HFFc6 (cell line): ENCODE measurements at regions not wholly inside any gene's neighbourhood (a gene's known extent, or its start where the extent isn't known, plus 50 kb on each side); places are given as distances from the start of the nearest gene placed in this dataset.
A peak's percentile ranks its signal among the peaks of the same experiment; 100 is the strongest.

ENCODE experiments used
- DNase-seq: peaks from one replicate; pipeline ENCODE4 v3.0.0-alpha.2; 2018
- H3K27ac Mint-ChIP-seq: 2 replicates; pipeline ENCODE4 v1.8.0; 2020; ENCODE audit warnings: mild to moderate bottlenecking, mixed read lengths
- H3K27me3 Mint-ChIP-seq: 2 replicates; pipeline ENCODE4 v1.8.0; 2021; ENCODE audit warnings: mild to moderate bottlenecking, moderate library complexity, mixed read lengths; ENCODE audit not compliant: insufficient read depth
- H3K36me3 Mint-ChIP-seq: 2 replicates; pipeline ENCODE4 v1.8.0; 2021; ENCODE audit warnings: low read depth, mixed read lengths
- H3K4me1 Mint-ChIP-seq: 2 replicates; pipeline ENCODE4 v1.8.0; 2020; ENCODE audit warnings: low read depth, mixed read lengths
- H3K4me3 Mint-ChIP-seq: 2 replicates; pipeline ENCODE4 v1.8.0; 2020; ENCODE audit warnings: mild to moderate bottlenecking, moderate library complexity, mixed read lengths
- H3K9me3 Mint-ChIP-seq: 2 replicates; pipeline ENCODE4 v1.8.0; 2020; ENCODE audit warnings: mild to moderate bottlenecking, mixed read lengths
- CTCF ChIP-seq: fragments of 200-600 bp; sonication (generic); IDR thresholded peaks from 2 replicates; pipeline ENCODE4 v1.5.0; 2021; ENCODE audit warnings: antibody characterized with exemption, mild to moderate bottlenecking

GRCh38 chr6:40735521-40735920 lies 148.4 kb upstream of the LRFN2 start:
- Mint-ChIP-seq H3K27ac (no peak overlapping the region), H3K4me3 (no peak overlapping the region), H3K27me3 (peaks cover 24% of the 10 kb centered on the region), H3K4me1 (peaks cover 15% of the 10 kb centered on the region), H3K9me3 (no peaks in the 10 kb centered on the region), H3K36me3 (no peaks in the 10 kb centered on the region)
- no peak for TF ChIP-seq CTCF
- no peak for DNase-seq

GRCh38 chr6:40735121-40735520 lies 148.0 kb upstream of the LRFN2 start:
- H3K27ac Mint-ChIP-seq, result no peak overlapping the region
- DNase-seq, result no peak
- peaks cover 24% of the 10 kb centered on the region for H3K27me3 Mint-ChIP-seq

GRCh38 chr6:40734607-40735006 lies 147.4 kb upstream of the LRFN2 start:
- H3K27me3 Mint-ChIP-seq, result peaks cover 26% of the 10 kb centered on the region
- no peak overlapping the region for H3K4me3 Mint-ChIP-seq
- TF ChIP-seq CTCF, result no peak
- DNase-seq, result no peak
- no peaks in the 10 kb centered on the region for H3K36me3 Mint-ChIP-seq
- H3K9me3 Mint-ChIP-seq, result no peaks in the 10 kb centered on the region
- H3K27ac Mint-ChIP-seq, result no peak overlapping the region
- H3K4me1 Mint-ChIP-seq, result peaks cover 15% of the 10 kb centered on the region

More at GRCh38 chr6:40735121-40735520, 148.0 kb upstream of the LRFN2 start:
- no peaks in the 10 kb centered on the region for H3K9me3 Mint-ChIP-seq
- no peak overlapping the region for H3K4me3 Mint-ChIP-seq
- no peak for TF ChIP-seq CTCF
- peaks cover 15% of the 10 kb centered on the region for H3K4me1 Mint-ChIP-seq
- no peaks in the 10 kb centered on the region for H3K36me3 Mint-ChIP-seq

GRCh38 chr6:40733770-40734396 lies 146.7 kb upstream of the LRFN2 start:
- no peak for DNase-seq
- TF ChIP-seq CTCF, result no peak
- H3K4me1 Mint-ChIP-seq, result peaks cover 15% of the 10 kb centered on the region
- no peaks in the 10 kb centered on the region for H3K9me3 Mint-ChIP-seq
- H3K27me3 Mint-ChIP-seq, result peaks cover 20% of the 10 kb centered on the region
- no peaks in the 10 kb centered on the region for H3K36me3 Mint-ChIP-seq
- no peak overlapping the region for H3K4me3 Mint-ChIP-seq
- H3K27ac Mint-ChIP-seq, result no peak overlapping the region

GRCh38 chr6:40733290-40733689 lies 146.1 kb upstream of the LRFN2 start:
- H3K9me3 Mint-ChIP-seq, result no peaks in the 10 kb centered on the region
- no peak overlapping the region for H3K4me3 Mint-ChIP-seq
- peak; percentile 50 for DNase-seq
- no peak overlapping the region for H3K27ac Mint-ChIP-seq
- H3K27me3 Mint-ChIP-seq, result peaks cover 15% of the 10 kb centered on the region
- no peaks in the 10 kb centered on the region for H3K36me3 Mint-ChIP-seq
- TF ChIP-seq CTCF, result no peak
- H3K4me1 Mint-ChIP-seq, result peaks cover 15% of the 10 kb centered on the region

GRCh38 chr6:40732878-40733277 lies 145.7 kb upstream of the LRFN2 start:
- no peak for DNase-seq
- no peaks in the 10 kb centered on the region for H3K9me3 Mint-ChIP-seq
- no peak overlapping the region for H3K27ac Mint-ChIP-seq

More at GRCh38 chr6:40732878-40733277, 145.7 kb upstream of the LRFN2 start:
- Mint-ChIP-seq H3K4me3 (no peak overlapping the region), H3K4me1 (peaks cover 15% of the 10 kb centered on the region), H3K36me3 (no peaks in the 10 kb centered on the region), H3K27me3 (peaks cover 13% of the 10 kb centered on the region)
- TF ChIP-seq CTCF, result no peak
